Endothelial cell of umbilical vein (primary cell): ENCODE measurements at regions not wholly inside any gene's neighbourhood (a gene's known extent, or its start where the extent isn't known, plus 50 kb on each side); places are given as distances from the start of the nearest gene placed in this dataset.

Experiments used
- BruUV-seq: library from RNA; stranded (reverse); fragments of 400-500 nt; replicated peaks from 2 replicates; lab custom pipeline; 2021; lab: Mats Ljungman, UMichigan
- CTCF ChIA-PET: fragments of 300-600, 350-600 bp; sonication (Branson Sonifier 250); formaldehyde crosslinking; loops from one replicate; lab custom pipeline; 2021; ENCODE audit warnings: antibody characterized with exemption, inconsistent platforms; lab: Charles Lee
- POLR2A ChIA-PET: fragments of 300-600, 350-600 bp; sonication (Branson Sonifier 250); formaldehyde crosslinking; loops from one replicate; lab custom pipeline; 2021; ENCODE audit warnings: antibody characterized with exemption, inconsistent platforms; lab: Charles Lee
- DNase-seq: peaks from one replicate; pipeline ENCODE4 v3.0.0-alpha.2; 2011; ENCODE audit warnings: low read depth, low spot score
- FAIRE-seq: peaks from 2 replicates; lab custom pipeline; 2011; peaks lifted over from hg19 to GRCh38; lab: Jason Lieb, UNC
- H2AFZ ChIP-seq: 2 replicates; pipeline ENCODE4 v1.6.0; 2012; ENCODE audit warnings: low read depth, low read length, control low read depth, inconsistent platforms
- H3K27ac ChIP-seq: 2 replicates; pipeline ENCODE4 v1.5.1; 2011; ENCODE audit warnings: low read depth, mild to moderate bottlenecking, control low read depth, low read length, moderate library complexity; ENCODE audit not compliant: insufficient read depth
- H3K27me3 ChIP-seq, 2 experiments: 2 replicates each; pipeline versions ENCODE4 v1.6.0 to v1.6.1; 2011; ENCODE audit warnings: low read length in 2 of 2, mixed read lengths in 1 of 2; ENCODE audit not compliant: control insufficient read depth in 2 of 2, insufficient read depth in 2 of 2
- H3K36me3 ChIP-seq, 2 experiments: 2 replicates in 1 of 2; 3 replicates in 1 of 2; pipeline ENCODE4 v1.5.1; 2011; ENCODE audit warnings: low read length in 2 of 2, mild to moderate bottlenecking in 1 of 2, moderate library complexity in 1 of 2; ENCODE audit not compliant: control insufficient read depth in 2 of 2, insufficient read depth in 2 of 2; ENCODE audit errors: extremely low read depth in 1 of 2
- H3K4me1 ChIP-seq: 3 replicates; pipeline ENCODE4 v1.5.1; 2011; ENCODE audit warnings: mild to moderate bottlenecking, low read length; ENCODE audit not compliant: control insufficient read depth, insufficient read depth; ENCODE audit errors: extremely low read depth
- H3K4me2 ChIP-seq: 2 replicates; pipeline ENCODE4 v1.6.1; 2011; ENCODE audit warnings: low read length, control low read depth, mixed read lengths; ENCODE audit not compliant: insufficient read depth
- H3K4me3 ChIP-seq, 3 experiments: fragments of 200-600 bp in 1 of 3; sonication (generic), shearing (Covaris generic) in 1 of 3; replicated peaks in 1 of 3; 2 replicates each; pipeline ENCODE4 v1.5.1; 2011 to 2016; ENCODE audit warnings: control low read depth in 3 of 3, low read length in 3 of 3, mild to moderate bottlenecking in 2 of 3, inconsistent platforms in 1 of 3, low read depth in 1 of 3, moderate library complexity in 1 of 3; ENCODE audit not compliant: insufficient read depth in 1 of 3
- H3K79me2 ChIP-seq: 2 replicates; pipeline ENCODE4 v1.6.0; 2012; ENCODE audit warnings: low read length, inconsistent platforms; ENCODE audit not compliant: control insufficient read depth, insufficient read depth
- H3K9ac ChIP-seq: replicated peaks from 2 replicates; pipeline ENCODE3; 2011; ENCODE audit warnings: low read length, control low read depth; ENCODE audit not compliant: insufficient read depth; ENCODE audit errors: extremely low read depth
- H3K9me1 ChIP-seq: replicated peaks from 3 replicates; pipeline ENCODE4 v1.6.0; 2011; ENCODE audit warnings: mild to moderate bottlenecking, low read length; ENCODE audit not compliant: control insufficient read depth, insufficient read depth; ENCODE audit errors: extremely low read depth
- H3K9me3 ChIP-seq: replicated peaks from 2 replicates; pipeline ENCODE4 v1.5.1; 2012; ENCODE audit warnings: low read length, inconsistent platforms; ENCODE audit not compliant: control insufficient read depth, insufficient read depth
- H4K20me1 ChIP-seq: replicated peaks from 2 replicates; pipeline ENCODE3; 2011; ENCODE audit warnings: mild to moderate bottlenecking, low read length; ENCODE audit not compliant: control insufficient read depth, insufficient read depth; ENCODE audit errors: extremely low read depth
- CTCF ChIP-seq, 2 donors: IDR thresholded peaks; 1 replicate in 1 of 2; 2 replicates in 1 of 2; pipeline ENCODE4 v1.5.1; 2011; ENCODE audit warnings: low read length in 2 of 2, mild to moderate bottlenecking in 2 of 2, moderate library complexity in 2 of 2, control low read depth in 1 of 2, inconsistent platforms in 1 of 2, low read depth in 1 of 2; ENCODE audit not compliant: insufficient read depth in 1 of 2; ENCODE audit errors: extremely low read depth in 1 of 2
- FOS ChIP-seq: IDR thresholded peaks from 2 replicates; pipeline ENCODE4 v1.6.1; 2011; ENCODE audit warnings: mild to moderate bottlenecking, low read length, moderate library complexity, borderline replicate concordance; ENCODE audit not compliant: insufficient read depth
- GATA2 ChIP-seq: IDR thresholded peaks from 2 replicates; pipeline ENCODE4 v1.7.0; 2011; ENCODE audit warnings: low read depth, mild to moderate bottlenecking, moderate library complexity, mixed read lengths, low read length; ENCODE audit not compliant: insufficient read length, insufficient read depth
- JUN ChIP-seq: IDR thresholded peaks from 2 replicates; pipeline ENCODE4 v1.6.1; 2011; ENCODE audit warnings: borderline replicate concordance, low read depth; ENCODE audit not compliant: insufficient read length, insufficient read depth
- MAX ChIP-seq: IDR thresholded peaks from 2 replicates; pipeline ENCODE4 v1.6.1; 2011; ENCODE audit not compliant: insufficient read depth, insufficient read length
- POLR2A ChIP-seq: IDR thresholded peaks from 2 replicates; pipeline ENCODE4 v1.6.1; 2012; ENCODE audit warnings: low read depth, mild to moderate bottlenecking, control low read depth, low read length
- POLR2AphosphoS5 ChIP-seq: IDR thresholded peaks from 2 replicates; pipeline ENCODE4 v1.6.1; 2012; ENCODE audit warnings: low read depth, mild to moderate bottlenecking, control low read depth, low read length, moderate library complexity; ENCODE audit not compliant: insufficient read depth
- dilution Hi-C: fragments of 300-500 bp; cut with MboI; formaldehyde crosslinking; loops from one replicate; pipeline ENCODE4 v1.15.0; 2019; ENCODE audit warnings: low sequenced_read_pairs; ENCODE audit not compliant: extremely low pct_ligation_motif_present
- intact Hi-C: fragments of 100-400 bp; cut with micrococcal nuclease; formaldehyde crosslinking; loops from one replicate; pipeline ENCODE4 v1.10.0; 2022

DNA sequence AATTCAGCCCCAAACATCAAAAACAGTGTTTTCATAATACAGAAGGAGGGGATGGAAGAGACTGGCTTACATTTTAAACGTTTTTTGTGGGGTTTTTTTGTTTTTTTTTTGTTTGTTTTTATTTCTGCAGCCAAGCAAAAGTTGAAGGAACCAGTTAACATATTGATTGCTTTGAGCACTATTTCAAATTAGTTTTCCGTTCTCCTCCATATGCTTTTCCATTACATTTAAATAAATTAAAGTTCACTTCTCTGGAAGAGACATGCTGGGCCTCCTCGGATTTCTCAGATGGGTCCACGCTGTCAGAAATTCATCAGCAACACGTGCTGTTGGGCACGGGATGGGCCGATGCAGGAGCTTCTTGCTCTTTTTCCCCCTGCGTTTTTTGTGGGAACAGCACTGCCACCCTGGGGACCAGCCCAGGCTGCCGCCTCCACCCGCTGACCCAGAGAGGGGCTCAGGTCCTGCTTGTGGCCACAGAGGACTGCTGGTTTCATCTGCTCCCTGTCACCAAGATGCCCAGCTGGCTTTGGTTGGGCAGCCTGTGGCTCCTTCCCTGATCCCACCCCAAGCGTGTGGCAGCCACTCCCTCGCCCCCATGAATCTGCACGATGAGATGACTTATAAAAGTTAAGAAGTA, 67.7 kb upstream of the CHST15 start:
- Histone ChIP-seq H3K27me3 (peaks cover 0 to 7% of the 10 kb centered on the region in 2 experiments), H3K9ac (no peak overlapping the region), H3K4me3 (no peak overlapping the region), H4K20me1 (no peaks in the 10 kb centered on the region), H3K4me2 (no peak overlapping the region), H3K79me2 (no peaks in the 10 kb centered on the region), H3K36me3 (no peaks in the 10 kb centered on the region), H3K27ac (no peak overlapping the region), H2AFZ (no peak overlapping the region), H3K9me1 (no peaks in the 10 kb centered on the region), H3K4me1 (peaks cover 5% of the 10 kb centered on the region), H3K9me3 (no peaks in the 10 kb centered on the region)
- ChIA-PET CTCF (no interaction called here), POLR2A (no interaction called here)
- DNase-seq = no peak
- FAIRE-seq = no peak
- dilution Hi-C loops = no loop called here
- no TSS peak for BruUV-seq
- intact Hi-C loops = no loop called here
- TF ChIP-seq POLR2AphosphoS5 = no peak
- TF ChIP-seq POLR2A = no peak
- no peak for TF ChIP-seq JUN
- TF ChIP-seq MAX = no peak
- TF ChIP-seq GATA2 = no peak
- TF ChIP-seq CTCF (IDR thresholded peaks at IDR 0.05; ENCODE audit: extremely low read depth in 1 of 2, insufficient read depth in 1 of 2, low read depth in 1 of 2, low read length in 2 of 2) = no peak
- no peak for TF ChIP-seq FOS
